GM12891 (cell line): ENCODE measurements at regions not wholly inside any gene's neighbourhood (a gene's known extent, or its start where the extent isn't known, plus 50 kb on each side); places are given as distances from the start of the nearest gene placed in this dataset.

Experiments
- PAX5 ChIP-seq: IDR thresholded peaks from 2 replicates; pipeline ENCODE4 v1.6.1; 2011; ENCODE audit warnings: low read length, moderate library complexity, mild to moderate bottlenecking; ENCODE audit not compliant: insufficient read depth, severe bottlenecking
- POLR2A ChIP-seq: IDR thresholded peaks from 2 replicates; pipeline ENCODE4 v1.6.1; 2011; ENCODE audit warnings: low read depth, low read length, control low read depth
- POLR2AphosphoS5 ChIP-seq: IDR thresholded peaks from 2 replicates; pipeline ENCODE4 v1.6.1; 2011; ENCODE audit warnings: low read depth, low read length, control low read depth
- SPI1 ChIP-seq: IDR thresholded peaks from 2 replicates; pipeline ENCODE4 v1.6.1; 2011; ENCODE audit warnings: low read depth, low read length, control low read depth
- TAF1 ChIP-seq: IDR thresholded peaks from 2 replicates; pipeline ENCODE4 v1.6.1; 2011; ENCODE audit warnings: low read depth, low read length, control low read depth

DNA sequence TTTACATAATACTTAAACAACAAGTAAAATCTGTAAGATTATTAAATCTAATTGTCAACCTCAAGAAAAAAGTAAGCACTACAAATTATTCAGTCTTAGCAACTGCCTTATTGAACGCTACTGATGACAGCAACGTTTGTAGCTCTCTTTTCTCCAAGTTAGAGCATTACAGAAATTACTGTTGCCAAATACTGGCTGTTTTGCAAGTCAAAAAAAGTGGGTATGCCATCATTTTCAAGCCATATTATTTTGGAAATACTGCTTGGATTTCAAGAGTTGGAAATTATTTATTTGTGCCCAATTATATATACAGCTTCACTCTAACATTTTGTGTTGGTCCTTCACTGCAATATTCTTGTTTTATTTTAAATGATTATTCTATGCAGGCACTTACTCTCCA is 221.7 kb downstream of the CXXC4 start:
- TF ChIP-seq POLR2AphosphoS5, result no peak
- TF ChIP-seq POLR2A, result no peak
- no peak for TF ChIP-seq PAX5
- no peak for TF ChIP-seq TAF1
- TF ChIP-seq SPI1, result no peak
